ENCODE measurements at regions not wholly inside any gene's neighbourhood (a gene's known extent, or its start where the extent isn't known, plus 50 kb on each side); places are given as distances from the start of the nearest gene placed in this dataset.
A peak's percentile ranks its signal among the peaks of the same experiment; 100 is the strongest.

GRCh38 chr4:92122911-92123310 lies 180.9 kb upstream of the GRID2 start:
- no peak for TF ChIP-seq CTCF (IDR thresholded peaks at IDR 0.05; ENCODE audit: control insufficient read depth, insufficient read depth, low read depth, low read length, missing control alignments)
- no peak overlapping the region for H3K4me3 ChIP-seq (ENCODE audit: control insufficient read depth, low read depth, low read length)
- no peak for DNase-seq (ENCODE audit: low read depth)

GRCh38 chr4:92128676-92129075 lies 175.1 kb upstream of the GRID2 start:
- no peak overlapping the region for H3K4me3 ChIP-seq (ENCODE audit: control insufficient read depth, low read depth, low read length)
- DNase-seq (ENCODE audit: low read depth) = no peak
- TF ChIP-seq CTCF (IDR thresholded peaks at IDR 0.05; ENCODE audit: control insufficient read depth, insufficient read depth, low read depth, low read length, missing control alignments) = no peak

- DNase-seq (ENCODE audit: low read depth) = no peak
- H3K4me3 ChIP-seq (ENCODE audit: control insufficient read depth, low read depth, low read length) = no peak overlapping the region
- TF ChIP-seq CTCF (IDR thresholded peaks at IDR 0.05; ENCODE audit: control insufficient read depth, insufficient read depth, low read depth, low read length, missing control alignments) = no peak
Observed at GRCh38 chr4:92129408-92129994, 174.3 kb upstream of the GRID2 start.

GRCh38 chr4:92136434-92136833 lies 167.3 kb upstream of the GRID2 start:
- H3K4me3 ChIP-seq (ENCODE audit: control insufficient read depth, low read depth, low read length) = no peak overlapping the region
- no peak for TF ChIP-seq CTCF (IDR thresholded peaks at IDR 0.05; ENCODE audit: control insufficient read depth, insufficient read depth, low read depth, low read length, missing control alignments)
- DNase-seq (ENCODE audit: low read depth) = no peak

GRCh38 chr4:92163348-92163747 lies 140.4 kb upstream of the GRID2 start:
- peak; percentile 8 for TF ChIP-seq CTCF (IDR thresholded peaks at IDR 0.05; ENCODE audit: control insufficient read depth, insufficient read depth, low read depth, low read length, missing control alignments)
- DNase-seq (ENCODE audit: low read depth) = no peak
- H3K4me3 ChIP-seq (ENCODE audit: control insufficient read depth, low read depth, low read length) = no peak overlapping the region

- no peak for DNase-seq (ENCODE audit: low read depth)
- H3K4me3 ChIP-seq (ENCODE audit: control insufficient read depth, low read depth, low read length) = no peak overlapping the region
- TF ChIP-seq CTCF (IDR thresholded peaks at IDR 0.05; ENCODE audit: control insufficient read depth, insufficient read depth, low read depth, low read length, missing control alignments) = no peak
Observed at GRCh38 chr4:92170340-92170739, 133.4 kb upstream of the GRID2 start.

GRCh38 chr4:92172203-92172602 lies 131.6 kb upstream of the GRID2 start:
- H3K4me3 ChIP-seq (ENCODE audit: control insufficient read depth, low read depth, low read length) = no peak overlapping the region
- DNase-seq (ENCODE audit: low read depth) = no peak
- TF ChIP-seq CTCF (IDR thresholded peaks at IDR 0.05; ENCODE audit: control insufficient read depth, insufficient read depth, low read depth, low read length, missing control alignments) = no peak
